ENCODE measurements at regions not wholly inside any gene's neighbourhood (a gene's known extent, or its start where the extent isn't known, plus 50 kb on each side); places are given as distances from the start of the nearest gene placed in this dataset.

GRCh38 chr16:55154956-55155355, 169.0 kb upstream of the IRX6 start:
- Mint-ChIP-seq H3K27me3 (peaks cover 6 to 26% of the 10 kb centered on the region in 2 donors), H3K9me3 (no peaks in the 10 kb centered on the region), H3K4me3 (no peak overlapping the region), H3K27ac (no peak overlapping the region), H3K36me3 (ENCODE audit: insufficient read depth) (no peaks in the 10 kb centered on the region), H3K4me1 (ENCODE audit: low read depth in 2 of 2) (no peaks in the 10 kb centered on the region)
- ATAC-seq (replicated peaks) (no peak), DNase-seq (no peak)

GRCh38 chr16:55155815-55156214, 168.2 kb upstream of the IRX6 start:
- no peak overlapping the region for H3K4me3 Mint-ChIP-seq
- H3K9me3 Mint-ChIP-seq: no peaks in the 10 kb centered on the region
- ATAC-seq (replicated peaks): no peak
- H3K27me3 Mint-ChIP-seq: peaks cover 6 to 26% of the 10 kb centered on the region in 2 donors
- no peaks in the 10 kb centered on the region for H3K4me1 Mint-ChIP-seq (ENCODE audit: low read depth in 2 of 2)
- DNase-seq: no peak
- H3K36me3 Mint-ChIP-seq (ENCODE audit: insufficient read depth): no peaks in the 10 kb centered on the region
- no peak overlapping the region for H3K27ac Mint-ChIP-seq

GRCh38 chr16:55169780-55170179, 154.2 kb upstream of the IRX6 start:
- Mint-ChIP-seq H3K4me3 (no peak overlapping the region), H3K27ac (no peak overlapping the region), H3K4me1 (ENCODE audit: low read depth in 2 of 2) (no peaks in the 10 kb centered on the region), H3K36me3 (ENCODE audit: insufficient read depth) (no peaks in the 10 kb centered on the region), H3K27me3 (peaks cover 0 to 11% of the 10 kb centered on the region in 2 donors), H3K9me3 (peaks cover 0 to 2% of the 10 kb centered on the region in 2 donors)
- DNase-seq (no peak), ATAC-seq (replicated peaks) (no peak)

- no peak overlapping the region for H3K4me3 Mint-ChIP-seq
- no peak overlapping the region for H3K27ac Mint-ChIP-seq
- H3K4me1 Mint-ChIP-seq (ENCODE audit: low read depth in 2 of 2): no peaks in the 10 kb centered on the region
- peaks cover 0 to 5% of the 10 kb centered on the region in 2 donors for H3K27me3 Mint-ChIP-seq
- peaks cover 0 to 2% of the 10 kb centered on the region in 2 donors for H3K9me3 Mint-ChIP-seq
- H3K36me3 Mint-ChIP-seq (ENCODE audit: insufficient read depth): no peaks in the 10 kb centered on the region
- ATAC-seq (replicated peaks) (no peak), DNase-seq (no peak)
Measured at GRCh38 chr16:55171241-55171640, 152.8 kb upstream of the IRX6 start.

GRCh38 chr16:55175389-55175788, 148.6 kb upstream of the IRX6 start:
- Mint-ChIP-seq H3K9me3 (peaks cover 0 to 5% of the 10 kb centered on the region in 2 donors), H3K27me3 (peaks cover 0 to 5% of the 10 kb centered on the region in 2 donors), H3K4me1 (ENCODE audit: low read depth in 2 of 2) (no peaks in the 10 kb centered on the region), H3K36me3 (ENCODE audit: insufficient read depth) (no peaks in the 10 kb centered on the region), H3K27ac (no peak overlapping the region), H3K4me3 (no peak overlapping the region)
- DNase-seq (no peak), ATAC-seq (replicated peaks) (no peak)

GRCh38 chr16:55176901-55177300, 147.1 kb upstream of the IRX6 start:
- Mint-ChIP-seq H3K27me3 (peaks cover 0 to 5% of the 10 kb centered on the region in 2 donors), H3K4me1 (ENCODE audit: low read depth in 2 of 2) (no peaks in the 10 kb centered on the region), H3K36me3 (ENCODE audit: insufficient read depth) (no peaks in the 10 kb centered on the region), H3K9me3 (peaks cover 0 to 5% of the 10 kb centered on the region in 2 donors), H3K4me3 (no peak overlapping the region), H3K27ac (no peak overlapping the region)
- ATAC-seq (replicated peaks): no peak
- DNase-seq: no peak

GRCh38 chr16:55179411-55179810, 144.6 kb upstream of the IRX6 start:
- Mint-ChIP-seq H3K36me3 (ENCODE audit: insufficient read depth) (no peaks in the 10 kb centered on the region), H3K4me1 (ENCODE audit: low read depth in 2 of 2) (no peaks in the 10 kb centered on the region), H3K27me3 (peaks cover 4 to 6% of the 10 kb centered on the region in 2 donors), H3K27ac (no peak overlapping the region), H3K9me3 (peaks cover 3% of the 10 kb centered on the region in 2 donors), H3K4me3 (no peak overlapping the region)
- DNase-seq (no peak), ATAC-seq (replicated peaks) (no peak)

GRCh38 chr16:55179852-55180585, 144.0 kb upstream of the IRX6 start:
- peaks cover 9 to 12% of the 10 kb centered on the region in 2 donors for H3K27me3 Mint-ChIP-seq
- no peak overlapping the region for H3K27ac Mint-ChIP-seq
- H3K9me3 Mint-ChIP-seq: peaks cover 3 to 5% of the 10 kb centered on the region in 2 donors
- no peak for DNase-seq
- H3K36me3 Mint-ChIP-seq (ENCODE audit: insufficient read depth): no peaks in the 10 kb centered on the region
- no peak overlapping the region for H3K4me3 Mint-ChIP-seq
- no peak for ATAC-seq (replicated peaks)
- no peaks in the 10 kb centered on the region for H3K4me1 Mint-ChIP-seq (ENCODE audit: low read depth in 2 of 2)

GRCh38 chr16:55184052-55184451, 140.0 kb upstream of the IRX6 start:
- no peak overlapping the region for H3K4me3 Mint-ChIP-seq
- peaks cover 3 to 10% of the 10 kb centered on the region in 2 donors for H3K9me3 Mint-ChIP-seq
- H3K36me3 Mint-ChIP-seq (ENCODE audit: insufficient read depth): no peaks in the 10 kb centered on the region
- peaks cover 26 to 46% of the 10 kb centered on the region in 2 donors for H3K27me3 Mint-ChIP-seq
- DNase-seq (no peak), ATAC-seq (replicated peaks) (no peak)
- H3K27ac Mint-ChIP-seq: no peak overlapping the region
- H3K4me1 Mint-ChIP-seq (ENCODE audit: low read depth in 2 of 2): no peaks in the 10 kb centered on the region

- H3K4me3 Mint-ChIP-seq: no peak overlapping the region
- H3K36me3 Mint-ChIP-seq (ENCODE audit: insufficient read depth): no peaks in the 10 kb centered on the region
- no peaks in the 10 kb centered on the region for H3K4me1 Mint-ChIP-seq (ENCODE audit: low read depth in 2 of 2)
- H3K27ac Mint-ChIP-seq: no peak overlapping the region
- no peak for DNase-seq
- peaks cover 29 to 46% of the 10 kb centered on the region in 2 donors for H3K27me3 Mint-ChIP-seq
- ATAC-seq (replicated peaks): no peak
- peaks cover 2 to 10% of the 10 kb centered on the region in 2 donors for H3K9me3 Mint-ChIP-seq
Measured at GRCh38 chr16:55184619-55185018, 139.4 kb upstream of the IRX6 start.

GRCh38 chr16:55189224-55189623, 134.8 kb upstream of the IRX6 start:
- Mint-ChIP-seq H3K4me3 (no peak overlapping the region), H3K27ac (no peak overlapping the region), H3K27me3 (peaks cover 29 to 52% of the 10 kb centered on the region in 2 donors), H3K9me3 (peaks cover 0 to 9% of the 10 kb centered on the region in 2 donors), H3K4me1 (ENCODE audit: low read depth in 2 of 2) (no peaks in the 10 kb centered on the region), H3K36me3 (ENCODE audit: insufficient read depth) (no peaks in the 10 kb centered on the region)
- ATAC-seq (replicated peaks) (no peak), DNase-seq (no peak)

GRCh38 chr16:55189682-55190636, 134.0 kb upstream of the IRX6 start:
- H3K27ac Mint-ChIP-seq: no peak overlapping the region
- H3K4me1 Mint-ChIP-seq (ENCODE audit: low read depth in 2 of 2): no peaks in the 10 kb centered on the region
- DNase-seq (no peak), ATAC-seq (replicated peaks) (no peak)
- no peak overlapping the region for H3K4me3 Mint-ChIP-seq
- H3K27me3 Mint-ChIP-seq: peaks cover 23 to 45% of the 10 kb centered on the region in 2 donors
- H3K36me3 Mint-ChIP-seq (ENCODE audit: insufficient read depth): no peaks in the 10 kb centered on the region
- peaks cover 0 to 5% of the 10 kb centered on the region in 2 donors for H3K9me3 Mint-ChIP-seq

GRCh38 chr16:55192734-55193133, 131.3 kb upstream of the IRX6 start:
- peaks cover 11 to 18% of the 10 kb centered on the region in 2 donors for H3K27me3 Mint-ChIP-seq
- H3K9me3 Mint-ChIP-seq: no peaks in the 10 kb centered on the region
- H3K4me1 Mint-ChIP-seq (ENCODE audit: low read depth in 2 of 2): no peaks in the 10 kb centered on the region
- no peak overlapping the region for H3K27ac Mint-ChIP-seq
- H3K4me3 Mint-ChIP-seq: no peak overlapping the region
- ATAC-seq (replicated peaks): no peak
- no peaks in the 10 kb centered on the region for H3K36me3 Mint-ChIP-seq (ENCODE audit: insufficient read depth)
- no peak for DNase-seq
